Osteocyte (in vitro differentiated cells): ENCODE measurements at regions not wholly inside any gene's neighbourhood (a gene's known extent, or its start where the extent isn't known, plus 50 kb on each side); places are given as distances from the start of the nearest gene placed in this dataset.

Experiments used
- DNase-seq: peaks from one replicate; pipeline ENCODE4 v3.0.0; 2021; ENCODE audit warnings: mixed read lengths; ENCODE audit not compliant: unreplicated experiment; ENCODE audit errors: extremely low spot score
- H3K27ac Mint-ChIP-seq: one replicate; pipeline ENCODE4 v1.8.0; 2021; ENCODE audit warnings: mild to moderate bottlenecking, mixed read lengths; ENCODE audit not compliant: unreplicated experiment
- H3K27me3 Mint-ChIP-seq: one replicate; pipeline ENCODE4 v1.8.0; 2021; ENCODE audit warnings: mixed read lengths; ENCODE audit not compliant: unreplicated experiment
- H3K36me3 Mint-ChIP-seq: one replicate; pipeline ENCODE4 v1.8.0; 2021; ENCODE audit warnings: mixed read lengths; ENCODE audit not compliant: unreplicated experiment
- H3K4me1 Mint-ChIP-seq: one replicate; pipeline ENCODE4 v1.8.0; 2021; ENCODE audit warnings: mixed read lengths; ENCODE audit not compliant: unreplicated experiment
- H3K4me3 Mint-ChIP-seq: one replicate; pipeline ENCODE4 v1.8.0; 2021; ENCODE audit warnings: mild to moderate bottlenecking, moderate library complexity, mixed read lengths; ENCODE audit not compliant: unreplicated experiment
- H3K9me3 Mint-ChIP-seq: one replicate; pipeline ENCODE4 v1.8.0; 2021; ENCODE audit warnings: mixed read lengths; ENCODE audit not compliant: unreplicated experiment
- CTCF ChIP-seq: fragments of 200-600 bp; sonication (generic); IDR thresholded peaks from 2 replicates; pipeline ENCODE4 v1.5.0; 2021; ENCODE audit warnings: antibody characterized with exemption, mild to moderate bottlenecking, moderate library complexity

DNA sequence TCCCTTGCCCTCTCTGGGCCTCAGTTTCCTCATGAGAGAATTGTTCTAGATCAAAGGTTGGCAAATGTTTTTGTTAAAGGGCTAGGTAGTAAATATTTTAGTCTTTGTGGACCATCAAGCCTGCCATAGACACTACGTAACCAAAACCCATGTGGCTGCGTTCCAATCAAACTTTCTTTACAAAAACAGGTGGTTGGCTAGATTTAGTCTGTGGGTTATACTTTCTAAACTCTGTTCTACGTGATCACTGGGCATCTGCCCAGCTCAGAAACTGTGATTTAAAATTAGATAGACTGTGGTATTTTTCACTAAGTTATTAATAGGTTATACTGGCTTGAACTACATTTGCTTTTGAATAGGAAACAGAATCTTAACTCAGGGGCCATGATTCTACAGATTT lies 149.8 kb upstream of the DCC start:
- TF ChIP-seq CTCF, result no peak
- H3K4me1 Mint-ChIP-seq, result no peaks in the 10 kb centered on the region
- H3K36me3 Mint-ChIP-seq, result no peaks in the 10 kb centered on the region
- no peak for DNase-seq
- H3K27ac Mint-ChIP-seq, result no peak overlapping the region
- no peaks in the 10 kb centered on the region for H3K27me3 Mint-ChIP-seq
- peaks cover 9% of the 10 kb centered on the region for H3K9me3 Mint-ChIP-seq
- no peak overlapping the region for H3K4me3 Mint-ChIP-seq

DNA sequence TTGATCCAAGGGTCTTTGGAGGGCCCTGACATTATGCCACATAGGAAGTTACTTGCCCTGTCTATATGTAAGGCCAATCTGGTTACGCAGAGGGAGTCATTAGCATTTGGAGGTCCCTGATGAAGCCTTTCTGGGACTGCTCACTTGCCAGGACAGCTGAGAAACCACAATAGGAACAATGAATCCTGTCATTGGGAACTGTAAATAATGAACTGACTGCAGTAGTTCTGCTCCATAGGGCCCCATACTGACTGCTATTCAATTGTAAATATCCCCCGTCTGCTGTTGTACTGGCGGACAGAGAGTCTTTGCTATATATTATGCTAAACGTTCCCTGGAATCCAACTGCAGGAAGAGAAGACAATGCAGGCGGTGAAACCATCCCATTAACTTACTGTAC lies 149.4 kb upstream of the DCC start:
- H3K4me1 Mint-ChIP-seq, result no peaks in the 10 kb centered on the region
- no peak overlapping the region for H3K4me3 Mint-ChIP-seq
- peaks cover 9% of the 10 kb centered on the region for H3K9me3 Mint-ChIP-seq
- TF ChIP-seq CTCF, result no peak
- H3K27ac Mint-ChIP-seq, result no peak overlapping the region
- no peaks in the 10 kb centered on the region for H3K27me3 Mint-ChIP-seq
- H3K36me3 Mint-ChIP-seq, result no peaks in the 10 kb centered on the region
- DNase-seq, result no peak

- DNase-seq, result no peak
- H3K27ac Mint-ChIP-seq, result no peak overlapping the region
- peaks cover 4% of the 10 kb centered on the region for H3K9me3 Mint-ChIP-seq
- no peak overlapping the region for H3K4me3 Mint-ChIP-seq
- no peaks in the 10 kb centered on the region for H3K4me1 Mint-ChIP-seq
- TF ChIP-seq CTCF, result no peak
- H3K36me3 Mint-ChIP-seq, result no peaks in the 10 kb centered on the region
- H3K27me3 Mint-ChIP-seq, result no peaks in the 10 kb centered on the region
Observed at GRCh38 chr18:52200406-52200805, 139.6 kb upstream of the DCC start.

GRCh38 chr18:52200921-52201663 lies 138.9 kb upstream of the DCC start:
- no peaks in the 10 kb centered on the region for H3K4me1 Mint-ChIP-seq
- H3K27me3 Mint-ChIP-seq, result no peaks in the 10 kb centered on the region
- H3K9me3 Mint-ChIP-seq, result peaks cover 4% of the 10 kb centered on the region
- no peak for DNase-seq
- H3K27ac Mint-ChIP-seq, result no peak overlapping the region
- no peak for TF ChIP-seq CTCF
- H3K4me3 Mint-ChIP-seq, result no peak overlapping the region
- no peaks in the 10 kb centered on the region for H3K36me3 Mint-ChIP-seq

GRCh38 chr18:52208646-52209045 lies 131.4 kb upstream of the DCC start:
- no peaks in the 10 kb centered on the region for H3K4me1 Mint-ChIP-seq
- no peak for DNase-seq
- no peak overlapping the region for H3K4me3 Mint-ChIP-seq
- no peak for TF ChIP-seq CTCF
- H3K36me3 Mint-ChIP-seq, result no peaks in the 10 kb centered on the region
- no peak overlapping the region for H3K27ac Mint-ChIP-seq
- H3K27me3 Mint-ChIP-seq, result peaks cover 4% of the 10 kb centered on the region
- H3K9me3 Mint-ChIP-seq, result no peaks in the 10 kb centered on the region
